HepG2 (cell line): ENCODE measurements at regions not wholly inside any gene's neighbourhood (a gene's known extent, or its start where the extent isn't known, plus 50 kb on each side); places are given as distances from the start of the nearest gene placed in this dataset.

Experiments used
- ATAD3A ChIP-seq: sonication (generic); formaldehyde crosslinking; IDR thresholded peaks from 2 replicates; pipeline ENCODE4 v1.4.0; 2020; ENCODE audit warnings: missing genetic modification reagents
- GLMP ChIP-seq: sonication (generic); formaldehyde crosslinking; IDR thresholded peaks from 2 replicates; pipeline ENCODE4 v1.9.0; 2021; ENCODE audit warnings: missing genetic modification reagents, mild to moderate bottlenecking, borderline replicate concordance
- KDM1A ChIP-seq: IDR thresholded peaks from 2 replicates; pipeline ENCODE4 v1.6.1; 2016; ENCODE audit warnings: missing compliant biosample characterization
- PCBP1 ChIP-seq: fragments of 200-400 bp; formaldehyde crosslinking; IDR thresholded peaks from 2 replicates; pipeline ENCODE4 v1.6.1; 2017; ENCODE audit warnings: mild to moderate bottlenecking, low read depth, low read length, borderline replicate concordance
- SRSF1 ChIP-seq: fragments of 200-400 bp; formaldehyde crosslinking; optimal IDR thresholded peaks from 2 replicates; pipeline ENCODE3; 2017; ENCODE audit warnings: mild to moderate bottlenecking, low read depth, low read length, moderate library complexity
- TRIM22 ChIP-seq: fragments of 450-650 bp; IDR thresholded peaks from 2 replicates; pipeline ENCODE4 v1.6.1; 2017
- ZBTB7A ChIP-seq: sonication (generic); formaldehyde crosslinking; IDR thresholded peaks from 2 replicates; pipeline ENCODE4 v1.8.0; 2022; ENCODE audit warnings: mild to moderate bottlenecking, missing genetic modification reagents
- ZNF670 ChIP-seq: sonication (generic); formaldehyde crosslinking; IDR thresholded peaks from 2 replicates; pipeline ENCODE4 v1.8.0; 2022; ENCODE audit warnings: mild to moderate bottlenecking, missing genetic modification reagents, borderline replicate concordance
- ZSCAN31 ChIP-seq: sonication (generic); formaldehyde crosslinking; IDR thresholded peaks from 2 replicates; pipeline ENCODE4 v1.5.0; 2020; ENCODE audit warnings: low read depth, mild to moderate bottlenecking, missing genetic modification reagents
- TF ChIP-seq, protein P1 (sequence below): sonication (generic); formaldehyde crosslinking; IDR thresholded peaks from 2 replicates; pipeline ENCODE4 v1.5.0; 2020; ENCODE audit warnings: mild to moderate bottlenecking, missing genetic modification reagents, moderate library complexity
- TF ChIP-seq, protein P2 (sequence below), 2 experiments: IDR thresholded peaks; 2 replicates each; pipeline ENCODE4 v1.6.1; 2011 to 2012; ENCODE audit warnings: low read length in 2 of 2, borderline replicate concordance in 1 of 2, low read depth in 1 of 2, mild to moderate bottlenecking in 1 of 2, moderate library complexity in 1 of 2

DNA sequence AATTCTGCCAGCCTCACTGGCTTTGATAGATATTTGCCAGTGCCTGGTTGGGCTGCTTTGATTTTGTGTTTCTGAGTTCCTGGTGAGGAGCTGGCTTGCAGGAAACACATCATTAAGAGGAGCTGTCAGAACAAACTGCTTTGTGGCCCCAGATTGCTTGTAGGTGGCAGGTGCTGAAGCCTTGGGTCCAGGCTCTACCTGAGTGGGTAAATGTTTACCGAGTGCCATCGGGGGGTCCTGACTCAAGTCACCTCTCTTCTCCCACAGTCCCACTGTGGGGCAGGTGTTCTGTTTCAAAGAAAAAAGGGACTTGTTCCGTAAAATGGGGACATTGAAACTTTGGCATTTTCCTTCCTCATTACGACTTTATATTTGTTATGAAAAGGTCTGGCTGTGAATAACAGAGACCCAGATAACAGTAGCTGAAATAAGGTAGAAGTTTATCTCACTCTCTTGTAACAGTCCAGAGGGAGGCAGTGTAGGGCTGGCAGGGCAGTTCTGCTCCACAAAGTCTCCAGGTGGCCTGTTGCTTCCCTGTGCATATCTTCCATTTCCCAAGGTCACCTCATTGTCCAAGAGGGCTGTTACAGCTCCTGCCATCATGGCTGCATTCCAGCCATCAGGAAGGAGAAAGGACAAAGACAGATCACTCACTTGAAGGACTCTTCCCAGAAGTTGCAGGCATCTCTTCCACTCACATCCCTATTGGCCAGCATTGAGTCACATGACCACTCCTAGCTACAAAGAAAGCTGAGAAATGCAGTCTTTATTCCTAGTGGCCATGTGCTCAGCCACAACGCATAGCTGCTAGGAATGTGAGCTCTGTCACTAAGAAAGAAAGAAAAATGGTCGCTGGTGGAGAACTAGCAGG lies 149.9 kb upstream of the KCNG1 start:
- TF ChIP-seq, protein P1, sequence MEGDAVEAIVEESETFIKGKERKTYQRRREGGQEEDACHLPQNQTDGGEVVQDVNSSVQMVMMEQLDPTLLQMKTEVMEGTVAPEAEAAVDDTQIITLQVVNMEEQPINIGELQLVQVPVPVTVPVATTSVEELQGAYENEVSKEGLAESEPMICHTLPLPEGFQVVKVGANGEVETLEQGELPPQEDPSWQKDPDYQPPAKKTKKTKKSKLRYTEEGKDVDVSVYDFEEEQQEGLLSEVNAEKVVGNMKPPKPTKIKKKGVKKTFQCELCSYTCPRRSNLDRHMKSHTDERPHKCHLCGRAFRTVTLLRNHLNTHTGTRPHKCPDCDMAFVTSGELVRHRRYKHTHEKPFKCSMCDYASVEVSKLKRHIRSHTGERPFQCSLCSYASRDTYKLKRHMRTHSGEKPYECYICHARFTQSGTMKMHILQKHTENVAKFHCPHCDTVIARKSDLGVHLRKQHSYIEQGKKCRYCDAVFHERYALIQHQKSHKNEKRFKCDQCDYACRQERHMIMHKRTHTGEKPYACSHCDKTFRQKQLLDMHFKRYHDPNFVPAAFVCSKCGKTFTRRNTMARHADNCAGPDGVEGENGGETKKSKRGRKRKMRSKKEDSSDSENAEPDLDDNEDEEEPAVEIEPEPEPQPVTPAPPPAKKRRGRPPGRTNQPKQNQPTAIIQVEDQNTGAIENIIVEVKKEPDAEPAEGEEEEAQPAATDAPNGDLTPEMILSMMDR = no peak
- TF ChIP-seq, protein P2, sequence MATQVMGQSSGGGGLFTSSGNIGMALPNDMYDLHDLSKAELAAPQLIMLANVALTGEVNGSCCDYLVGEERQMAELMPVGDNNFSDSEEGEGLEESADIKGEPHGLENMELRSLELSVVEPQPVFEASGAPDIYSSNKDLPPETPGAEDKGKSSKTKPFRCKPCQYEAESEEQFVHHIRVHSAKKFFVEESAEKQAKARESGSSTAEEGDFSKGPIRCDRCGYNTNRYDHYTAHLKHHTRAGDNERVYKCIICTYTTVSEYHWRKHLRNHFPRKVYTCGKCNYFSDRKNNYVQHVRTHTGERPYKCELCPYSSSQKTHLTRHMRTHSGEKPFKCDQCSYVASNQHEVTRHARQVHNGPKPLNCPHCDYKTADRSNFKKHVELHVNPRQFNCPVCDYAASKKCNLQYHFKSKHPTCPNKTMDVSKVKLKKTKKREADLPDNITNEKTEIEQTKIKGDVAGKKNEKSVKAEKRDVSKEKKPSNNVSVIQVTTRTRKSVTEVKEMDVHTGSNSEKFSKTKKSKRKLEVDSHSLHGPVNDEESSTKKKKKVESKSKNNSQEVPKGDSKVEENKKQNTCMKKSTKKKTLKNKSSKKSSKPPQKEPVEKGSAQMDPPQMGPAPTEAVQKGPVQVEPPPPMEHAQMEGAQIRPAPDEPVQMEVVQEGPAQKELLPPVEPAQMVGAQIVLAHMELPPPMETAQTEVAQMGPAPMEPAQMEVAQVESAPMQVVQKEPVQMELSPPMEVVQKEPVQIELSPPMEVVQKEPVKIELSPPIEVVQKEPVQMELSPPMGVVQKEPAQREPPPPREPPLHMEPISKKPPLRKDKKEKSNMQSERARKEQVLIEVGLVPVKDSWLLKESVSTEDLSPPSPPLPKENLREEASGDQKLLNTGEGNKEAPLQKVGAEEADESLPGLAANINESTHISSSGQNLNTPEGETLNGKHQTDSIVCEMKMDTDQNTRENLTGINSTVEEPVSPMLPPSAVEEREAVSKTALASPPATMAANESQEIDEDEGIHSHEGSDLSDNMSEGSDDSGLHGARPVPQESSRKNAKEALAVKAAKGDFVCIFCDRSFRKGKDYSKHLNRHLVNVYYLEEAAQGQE (IDR thresholded peaks at IDR 0.05; ENCODE audit: borderline replicate concordance in 1 of 2, low read depth in 1 of 2, low read length in 2 of 2) = no peak
- TF ChIP-seq GLMP (CRISPR knock-in tag) (no peak), TRIM22 (no peak), ZBTB7A (CRISPR knock-in tag) (no peak), ZSCAN31 (CRISPR knock-in tag) (no peak), ATAD3A (CRISPR knock-in tag) (no peak), PCBP1 (no peak), SRSF1 (no peak), ZNF670 (CRISPR knock-in tag) (no peak), KDM1A (CRISPR knock-in tag) (no peak)
